NAMALWA (cell line): ENCODE measurements at regions not wholly inside any gene's neighbourhood (a gene's known extent, or its start where the extent isn't known, plus 50 kb on each side); places are given as distances from the start of the nearest gene placed in this dataset.
A peak's percentile ranks its signal among the peaks of the same experiment; 100 is the strongest.

Source experiments
- DNase-seq: peaks from one replicate; pipeline ENCODE4 v3.0.0-alpha.2; 2015; ENCODE audit warnings: low spot score

GRCh38 chr2:52857722-52858121, 909.9 kb upstream of the CHAC2 start:
- no peak for DNase-seq

- no peak for DNase-seq
Measured at GRCh38 chr2:52852006-52852405, 915.6 kb upstream of the CHAC2 start.

GRCh38 chr2:52844701-52845423, 922.7 kb upstream of the CHAC2 start:
- no peak for DNase-seq

- DNase-seq, result no peak
Measured at GRCh38 chr2:52835909-52836308, 931.7 kb upstream of the CHAC2 start.

- no peak for DNase-seq
Measured at GRCh38 chr2:52831216-52831615, 936.4 kb upstream of the CHAC2 start.

GRCh38 chr2:52828112-52828511, 939.5 kb upstream of the CHAC2 start:
- no peak for DNase-seq

- peak; percentile 19 for DNase-seq
Measured at GRCh38 chr2:52821631-52822030, 946.0 kb upstream of the CHAC2 start.

GRCh38 chr2:52818958-52819357, 948.6 kb upstream of the CHAC2 start:
- no peak for DNase-seq

- peak; percentile 38 for DNase-seq
Measured at GRCh38 chr2:52810460-52810859, 957.1 kb upstream of the CHAC2 start.

- no peak for DNase-seq
Measured at GRCh38 chr2:52805901-52806410, 961.6 kb upstream of the CHAC2 start.

- no peak for DNase-seq
Measured at GRCh38 chr2:52794581-52794980, 973.0 kb upstream of the CHAC2 start.

GRCh38 chr2:52779446-52779845, 988.2 kb upstream of the CHAC2 start:
- no peak for DNase-seq

- DNase-seq, result no peak
Measured at GRCh38 chr2:52776571-52776970, 991.0 kb upstream of the CHAC2 start.

GRCh38 chr2:52775674-52776073, 991.9 kb upstream of the CHAC2 start:
- DNase-seq, result no peak

GRCh38 chr2:52765735-52766134, 1001.9 kb upstream of the CHAC2 start:
- DNase-seq, result no peak

GRCh38 chr2:52749764-52750163, 1017.8 kb upstream of the CHAC2 start:
- DNase-seq, result no peak

- no peak for DNase-seq
Measured at GRCh38 chr2:52745144-52745543, 1022.5 kb upstream of the CHAC2 start.

GRCh38 chr2:52732849-52733395, 1034.7 kb upstream of the CHAC2 start:
- no peak for DNase-seq

GRCh38 chr2:52724585-52724984, 1043.0 kb upstream of the CHAC2 start:
- DNase-seq, result no peak

- no peak for DNase-seq
Measured at GRCh38 chr2:52717836-52718235, 1049.8 kb upstream of the CHAC2 start.

- DNase-seq, result no peak
Measured at GRCh38 chr2:52710810-52711618, 1056.6 kb upstream of the CHAC2 start.

GRCh38 chr2:52704251-52704650, 1063.4 kb upstream of the CHAC2 start:
- DNase-seq, result no peak

- no peak for DNase-seq
Measured at GRCh38 chr2:52703004-52703403, 1064.6 kb upstream of the CHAC2 start.
